Activated T-cell treated with anti-CD3 and anti-CD28 coated beads for 48 hours (primary cell): ENCODE measurements at regions not wholly inside any gene's neighbourhood (a gene's known extent, or its start where the extent isn't known, plus 50 kb on each side); places are given as distances from the start of the nearest gene placed in this dataset.
"Not testable (repeated sequence)": the region's sequence is repeated elsewhere in the genome, so short reads cannot be mapped to it uniquely, and the experiment has no call there.

Source experiments
- DNase-seq: peaks from one replicate; pipeline ENCODE4 v3.0.0-alpha.2; 2020; ENCODE audit warnings: low read depth

- no peak for DNase-seq
These were observed 404.5 kb upstream of the ADAMTS5 start for GRCh38 chr21:27371115-27371974.

GRCh38 chr21:27369978-27370571 is 403.2 kb upstream of the ADAMTS5 start:
- DNase-seq, result no peak

GRCh38 chr21:27369234-27369633 is 402.3 kb upstream of the ADAMTS5 start:
- DNase-seq, result no peak

GRCh38 chr21:27366646-27367235 is 399.9 kb upstream of the ADAMTS5 start:
- no peak for DNase-seq

GRCh38 chr21:27366036-27366435 is 399.1 kb upstream of the ADAMTS5 start:
- DNase-seq, result no peak

- DNase-seq, result no peak
These were observed 398.5 kb upstream of the ADAMTS5 start for GRCh38 chr21:27365394-27365793.

- no peak for DNase-seq
These were observed 397.0 kb upstream of the ADAMTS5 start for GRCh38 chr21:27363719-27364477.

- DNase-seq, result no peak
These were observed 395.4 kb upstream of the ADAMTS5 start for GRCh38 chr21:27362249-27362648.

GRCh38 chr21:27359141-27359540 is 392.3 kb upstream of the ADAMTS5 start:
- no peak for DNase-seq

- DNase-seq, result no peak
These were observed 386.0 kb upstream of the ADAMTS5 start for GRCh38 chr21:27352885-27353284.

GRCh38 chr21:27346041-27346448 is 379.2 kb upstream of the ADAMTS5 start:
- DNase-seq, result no peak

GRCh38 chr21:27339902-27340301 is 373.0 kb upstream of the ADAMTS5 start:
- DNase-seq, result no peak

- not testable (repeated sequence) for DNase-seq
These were observed 371.1 kb upstream of the ADAMTS5 start for GRCh38 chr21:27338007-27338406.

GRCh38 chr21:27333096-27333495 is 366.2 kb upstream of the ADAMTS5 start:
- DNase-seq, result no peak

- no peak for DNase-seq
These were observed 362.5 kb upstream of the ADAMTS5 start for GRCh38 chr21:27329255-27329851.

- DNase-seq, result no peak
These were observed 359.4 kb upstream of the ADAMTS5 start for GRCh38 chr21:27326301-27326700.

- no peak for DNase-seq
These were observed 356.4 kb upstream of the ADAMTS5 start for GRCh38 chr21:27323331-27323730.

GRCh38 chr21:27321791-27322190 is 354.9 kb upstream of the ADAMTS5 start:
- DNase-seq, result no peak

- DNase-seq, result no peak
These were observed 354.0 kb upstream of the ADAMTS5 start for GRCh38 chr21:27320868-27321267.

- not testable (repeated sequence) for DNase-seq
These were observed 350.7 kb upstream of the ADAMTS5 start for GRCh38 chr21:27317601-27318000.

GRCh38 chr21:27315373-27315772 is 348.5 kb upstream of the ADAMTS5 start:
- DNase-seq, result no peak

- no peak for DNase-seq
These were observed 347.2 kb upstream of the ADAMTS5 start for GRCh38 chr21:27314131-27314530.
